Panc1 (cell line): ENCODE measurements at regions not wholly inside any gene's neighbourhood (a gene's known extent, or its start where the extent isn't known, plus 50 kb on each side); places are given as distances from the start of the nearest gene placed in this dataset.

Source experiments
- CTCF ChIP-seq: fragments of 450-650 bp; IDR thresholded peaks from 2 replicates; pipeline ENCODE4 v1.5.1; 2017; ENCODE audit warnings: mild to moderate bottlenecking
- REST ChIP-seq, 2 experiments: IDR thresholded peaks; 2 replicates each; pipeline ENCODE4 v1.6.1; 2011 to 2012; ENCODE audit warnings: low read depth in 2 of 2, control low read depth in 1 of 2, low read length in 1 of 2, mild to moderate bottlenecking in 1 of 2, moderate library complexity in 1 of 2; ENCODE audit not compliant: insufficient read depth in 1 of 2
- SIN3A ChIP-seq: IDR thresholded peaks from 2 replicates; pipeline ENCODE4 v1.6.1; 2012; ENCODE audit warnings: low read depth, mild to moderate bottlenecking, low read length, moderate library complexity, borderline replicate concordance; ENCODE audit not compliant: insufficient read depth

GRCh38 chr5:120808135-120808534, 344.0 kb downstream of the PRR16 start:
- TF ChIP-seq REST (IDR thresholded peaks at IDR 0.05; ENCODE audit: insufficient read depth in 1 of 2, low read depth in 2 of 2, low read length in 1 of 2): no peak
- no peak for TF ChIP-seq CTCF
- no peak for TF ChIP-seq SIN3A
